GM18498 (cell line): ENCODE measurements at regions not wholly inside any gene's neighbourhood (a gene's known extent, or its start where the extent isn't known, plus 50 kb on each side); places are given as distances from the start of the nearest gene placed in this dataset.
"Not testable (repeated sequence)": the region's sequence is repeated elsewhere in the genome, so short reads cannot be mapped to it uniquely, and the experiment has no call there.

ENCODE experiments used
- ATAC-seq: cut with Tn5 transposase; IDR thresholded peaks from one replicate; pipeline ENCODE4 v1.9.1; 2021; ENCODE audit warnings: mild to moderate bottlenecking, moderate library complexity; ENCODE audit not compliant: unreplicated experiment

DNA sequence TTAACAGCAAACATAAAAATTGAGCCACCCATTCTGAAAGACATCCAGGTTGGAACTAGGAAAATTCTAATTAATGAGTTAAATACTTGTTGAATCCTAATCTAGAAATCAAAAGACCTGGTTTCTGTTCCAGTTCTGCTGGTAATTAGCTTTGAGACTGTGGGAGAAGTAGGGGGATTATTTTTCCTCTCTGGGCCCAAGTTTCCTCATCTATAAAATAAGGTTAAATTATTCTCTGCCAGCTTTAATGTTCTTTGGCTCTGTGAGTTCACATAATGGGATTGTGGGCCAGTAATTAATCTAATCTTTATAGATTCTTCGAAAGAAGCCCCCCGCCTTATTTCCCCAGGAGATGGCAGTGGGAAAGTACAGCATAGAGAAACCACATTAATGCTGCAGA lies 104.6 kb downstream of the ENC1 start:
- ATAC-seq: no peak

GRCh38 chr5:74534397-74535129 lies 106.0 kb downstream of the ENC1 start:
- ATAC-seq: no peak

- ATAC-seq: no peak
Measured at GRCh38 chr5:74530326-74531050, 110.0 kb downstream of the ENC1 start.

GRCh38 chr5:74529101-74529500 lies 111.4 kb downstream of the ENC1 start:
- no peak for ATAC-seq

- ATAC-seq: no peak
Measured at GRCh38 chr5:74526111-74526510, 114.4 kb downstream of the ENC1 start.

- ATAC-seq: not testable (repeated sequence)
Measured at GRCh38 chr5:74524767-74525166, 115.8 kb downstream of the ENC1 start.

DNA sequence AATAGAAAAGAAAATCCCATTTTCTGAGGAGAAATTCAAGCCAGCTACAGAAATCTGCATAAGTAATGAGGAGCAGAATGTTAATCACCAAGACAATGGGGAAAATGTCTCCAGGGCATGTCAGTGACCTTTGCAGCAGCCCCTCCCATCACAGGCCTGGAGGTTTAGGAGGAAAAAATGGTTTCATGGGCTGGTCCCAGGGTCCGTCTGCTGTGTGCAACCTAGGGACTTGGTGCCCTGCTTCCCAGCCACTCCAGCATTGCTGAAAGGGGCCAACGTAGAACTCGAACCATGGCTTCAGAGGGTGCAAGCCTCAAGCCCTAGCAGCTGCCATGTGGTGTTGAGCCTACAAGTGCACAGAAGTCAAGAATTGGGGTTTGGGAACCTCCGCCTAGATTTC lies 116.8 kb downstream of the ENC1 start:
- not testable (repeated sequence) for ATAC-seq

DNA sequence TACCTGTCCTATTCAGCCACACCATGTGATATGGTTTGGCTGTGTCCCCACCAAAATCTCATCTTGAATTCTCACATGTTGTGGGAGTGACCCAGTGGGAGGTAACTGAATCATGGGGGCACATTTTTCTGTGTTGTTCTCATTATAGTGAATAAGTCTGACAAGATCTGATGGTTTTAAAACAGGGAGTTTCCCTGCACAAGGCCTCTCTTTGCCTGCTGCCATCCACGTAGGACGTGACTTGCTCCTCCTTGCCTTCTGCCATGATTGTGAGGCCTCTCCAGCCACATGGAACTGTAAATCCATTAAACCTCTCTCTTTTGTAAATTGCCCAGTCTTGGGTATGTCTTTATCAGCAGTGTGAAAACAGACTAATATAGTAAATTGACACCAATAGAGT lies 117.7 kb downstream of the ENC1 start:
- not testable (repeated sequence) for ATAC-seq

GRCh38 chr5:74521401-74521800 lies 119.1 kb downstream of the ENC1 start:
- ATAC-seq: no peak

GRCh38 chr5:74519679-74520078 lies 120.8 kb downstream of the ENC1 start:
- ATAC-seq: no peak

DNA sequence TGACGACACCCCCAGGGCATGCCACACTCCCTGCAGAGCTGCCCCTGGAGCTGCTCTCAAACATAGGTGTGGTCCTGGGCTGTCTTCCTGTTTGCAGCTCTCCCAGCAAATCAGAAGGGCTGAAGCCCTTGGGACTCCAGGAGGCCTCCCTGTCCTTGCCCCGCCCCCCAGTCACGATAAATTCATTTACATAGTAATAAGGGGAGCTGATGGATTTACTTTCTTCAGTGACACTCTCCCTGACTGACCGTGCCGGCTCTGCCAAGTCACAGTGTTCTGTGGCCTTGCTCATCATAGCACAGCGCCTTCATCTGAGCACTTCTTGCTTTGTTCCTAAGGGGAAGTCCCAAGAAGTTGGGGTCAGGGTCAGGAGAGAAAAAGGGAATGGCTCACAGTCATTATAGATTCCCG lies 121.4 kb downstream of the ENC1 start:
- no peak for ATAC-seq

- ATAC-seq: no peak
Measured at GRCh38 chr5:74517700-74518099, 122.8 kb downstream of the ENC1 start.

- ATAC-seq: no peak
Measured at GRCh38 chr5:74516211-74516636, 124.3 kb downstream of the ENC1 start.

DNA sequence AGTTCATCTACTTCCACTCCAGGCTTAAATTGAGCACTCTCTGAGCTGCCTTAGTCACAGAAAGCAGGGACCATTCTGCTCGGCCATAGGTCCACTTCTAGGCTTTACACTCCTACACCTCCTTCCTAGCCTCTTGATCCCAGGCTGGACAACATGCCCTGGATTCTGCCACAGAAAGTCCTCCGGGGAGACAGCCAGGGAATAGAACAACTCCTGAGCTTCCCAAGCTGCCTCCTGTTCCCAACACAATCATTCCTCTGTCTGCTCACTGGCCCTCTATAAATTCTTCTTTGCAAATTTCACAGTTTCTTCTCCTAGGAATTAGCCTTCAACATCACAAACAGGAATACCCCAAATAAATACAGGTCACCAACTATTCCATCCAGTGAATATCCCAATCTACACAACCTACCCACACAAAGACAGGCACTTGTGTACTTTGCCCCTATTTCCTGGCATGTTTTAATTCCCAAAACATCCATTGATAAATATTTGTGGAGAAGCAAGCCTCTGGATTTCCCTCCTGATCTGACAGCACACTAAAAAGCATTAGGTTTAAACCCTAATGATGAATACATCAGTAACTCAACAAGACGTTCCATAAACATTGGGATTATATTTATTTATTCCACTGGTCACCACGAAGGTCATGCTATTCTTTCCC lies 125.5 kb downstream of the ENC1 start:
- ATAC-seq: no peak

GRCh38 chr5:74511770-74512169 lies 128.8 kb downstream of the ENC1 start:
- not testable (repeated sequence) for ATAC-seq

DNA sequence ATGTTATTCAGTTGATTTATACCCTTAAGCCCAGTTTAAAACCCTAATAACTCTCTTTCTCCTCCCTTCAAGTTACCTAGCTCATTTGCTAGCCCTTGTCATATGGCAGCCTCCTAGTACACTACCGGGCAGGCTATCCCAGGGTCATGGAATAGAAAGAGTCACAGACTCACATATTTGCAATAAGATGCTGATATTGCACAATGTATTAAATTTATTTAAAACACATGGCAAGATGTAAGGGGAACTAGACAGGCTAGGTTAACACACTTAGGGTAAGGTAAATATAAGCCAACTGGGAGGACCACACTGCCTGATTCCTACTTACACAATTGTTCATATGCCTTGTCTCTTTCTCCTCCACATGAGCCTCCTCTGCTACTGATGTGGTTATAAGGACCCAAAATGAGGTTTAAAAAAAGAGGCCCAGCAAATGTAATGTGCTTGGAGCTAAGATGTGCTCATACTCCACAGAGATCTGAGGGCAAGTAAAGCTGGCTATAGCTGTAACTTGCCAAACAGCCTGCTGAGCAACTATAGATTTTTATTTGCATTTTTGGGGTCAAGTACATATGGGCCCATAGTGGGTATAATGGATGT lies 130.0 kb downstream of the ENC1 start:
- ATAC-seq: no peak

GRCh38 chr5:74507370-74508005 lies 133.0 kb downstream of the ENC1 start:
- no peak for ATAC-seq

GRCh38 chr5:74506119-74506518 lies 134.4 kb downstream of the ENC1 start:
- no peak for ATAC-seq

DNA sequence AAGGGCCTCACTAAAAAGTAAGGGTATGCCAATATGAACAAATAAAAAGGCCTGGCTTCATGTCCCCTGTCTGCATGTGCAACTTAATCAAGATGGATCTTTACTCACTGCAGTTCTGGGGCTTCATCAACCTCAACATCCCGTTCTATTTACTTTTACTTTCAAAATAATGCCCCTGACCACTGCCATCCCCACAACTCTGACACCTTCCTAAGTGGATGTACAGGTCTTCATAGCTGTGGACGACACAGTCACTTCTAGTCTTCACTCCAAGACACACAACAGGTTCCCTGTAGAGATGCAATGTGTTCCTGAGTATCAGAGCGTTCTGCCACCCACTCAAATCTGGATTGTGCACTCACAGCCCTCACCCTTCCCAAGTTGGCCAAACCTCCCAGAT lies 136.1 kb downstream of the ENC1 start:
- ATAC-seq: no peak

GRCh38 chr5:74502479-74502950 lies 138.0 kb downstream of the ENC1 start:
- ATAC-seq: no peak
